GM23248 (cell line): ENCODE measurements at regions not wholly inside any gene's neighbourhood (a gene's known extent, or its start where the extent isn't known, plus 50 kb on each side); places are given as distances from the start of the nearest gene placed in this dataset.

Experiments
- DNase-seq: peaks from one replicate; pipeline ENCODE4 v3.0.0-alpha.2; 2015
- H2AFZ ChIP-seq: fragments of 200-600 bp; sonication (generic); 2 replicates; pipeline ENCODE4 v1.6.1; 2016; ENCODE audit warnings: antibody characterized with exemption
- H3F3A ChIP-seq: fragments of 200-600 bp; sonication (generic); 2 replicates; pipeline ENCODE4 v1.6.1; 2016; ENCODE audit warnings: mild to moderate bottlenecking, antibody characterized with exemption, mixed run types; ENCODE audit not compliant: insufficient read depth
- H3K27ac ChIP-seq: fragments of 200-600 bp; sonication (generic); 2 replicates; pipeline ENCODE4 v1.5.1; 2016; ENCODE audit warnings: mild to moderate bottlenecking
- H3K27me3 ChIP-seq: fragments of 200-600 bp; sonication (generic); replicated peaks from 2 replicates; pipeline ENCODE4 v1.6.1; 2016; ENCODE audit warnings: mild to moderate bottlenecking; ENCODE audit not compliant: insufficient read depth
- H3K36me3 ChIP-seq: fragments of 200-600 bp; sonication (generic); 2 replicates; pipeline ENCODE4 v1.6.1; 2016; ENCODE audit warnings: low read depth, mild to moderate bottlenecking
- H3K4me1 ChIP-seq: fragments of 200-600 bp; sonication (generic); 2 replicates; pipeline ENCODE4 v1.6.1; 2016; ENCODE audit warnings: mild to moderate bottlenecking; ENCODE audit not compliant: insufficient read depth
- H3K4me2 ChIP-seq: fragments of 200-600 bp; sonication (generic); one replicate; pipeline ENCODE4 v1.6.1; 2016; ENCODE audit warnings: mild to moderate bottlenecking; ENCODE audit not compliant: unreplicated experiment
- H3K4me3 ChIP-seq: fragments of 200-600 bp; sonication (generic); 2 replicates; pipeline ENCODE4 v1.5.1; 2016; ENCODE audit warnings: mild to moderate bottlenecking
- H3K79me2 ChIP-seq: fragments of 200-600 bp; sonication (generic); 2 replicates; pipeline ENCODE4 v1.6.1; 2016; ENCODE audit warnings: mild to moderate bottlenecking; ENCODE audit not compliant: insufficient read depth
- H3K9ac ChIP-seq: fragments of 200-600 bp; sonication (generic); 2 replicates; pipeline ENCODE4 v1.6.1; 2016; ENCODE audit warnings: mild to moderate bottlenecking
- H3K9me2 ChIP-seq: fragments of 200-600 bp; sonication (generic); 2 replicates; pipeline ENCODE4 v1.6.1; 2016; ENCODE audit warnings: mixed run types, mild to moderate bottlenecking, moderate library complexity; ENCODE audit not compliant: insufficient read depth
- H3K9me3 ChIP-seq: fragments of 200-600 bp; sonication (generic); one replicate; pipeline ENCODE4 v1.6.1; 2017; ENCODE audit warnings: low read depth
- H4K20me1 ChIP-seq: fragments of 200-600 bp; sonication (generic); 2 replicates; pipeline ENCODE4 v1.6.0; 2016; ENCODE audit not compliant: insufficient read depth
- EZH2 ChIP-seq: fragments of 200-600 bp; sonication (generic); IDR thresholded peaks from 2 replicates; pipeline ENCODE4 v1.6.1; 2018; ENCODE audit warnings: antibody characterized with exemption, mild to moderate bottlenecking; ENCODE audit not compliant: insufficient read depth, poor library complexity, severe bottlenecking
- EZH2phosphoT487 ChIP-seq: fragments of 200-600 bp; sonication (generic); IDR thresholded peaks from 2 replicates; pipeline ENCODE4 v1.6.1; 2018; ENCODE audit warnings: antibody characterized with exemption, moderate library complexity, mild to moderate bottlenecking, low read depth; ENCODE audit not compliant: insufficient read depth
- WGBS, 2 experiments: methylation state at CpG; one replicate each; pipeline ENCODE4 v1.1.6; 2015 to 2017; ENCODE audit warnings: low lambda C conversion rate in 2 of 2, low coverage in 1 of 2; ENCODE audit errors: missing lambda C conversion rate in 2 of 2; 5-methylcytosine and 5-hydroxymethylcytosine counted together
- in situ Hi-C: fragments of 300-500 bp; cut with MboI; formaldehyde crosslinking; loops from 2 replicates; pipeline ENCODE4 v1.15.0; 2020

DNA sequence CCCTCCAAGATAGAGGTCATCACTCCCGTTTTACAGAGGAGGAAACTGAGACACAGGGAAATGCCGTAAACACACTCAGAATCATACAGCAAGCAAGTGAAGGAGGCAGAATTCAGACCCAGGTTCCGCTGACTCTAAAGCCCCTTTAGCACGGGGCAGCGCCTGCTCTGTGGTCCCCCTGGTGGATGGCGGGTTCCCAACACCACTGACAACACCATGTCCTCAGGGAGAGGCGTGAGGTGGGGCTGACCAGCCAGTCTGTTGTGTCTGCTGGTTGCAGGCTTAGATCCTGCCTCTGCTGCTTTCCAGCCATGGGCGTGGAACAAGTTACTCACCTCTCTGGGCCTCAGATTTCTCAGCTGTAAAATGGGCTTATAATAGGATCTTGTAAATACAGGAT, 617.3 kb downstream of the MATN1 start:
- no peak overlapping the region for H3K4me2 ChIP-seq
- no peak overlapping the region for H3K27ac ChIP-seq
- H3K9me3 ChIP-seq, result no peaks in the 10 kb centered on the region
- no peak for TF ChIP-seq EZH2
- no peak for TF ChIP-seq EZH2phosphoT487
- WGBS, 2 experiments, result 28 to 29% methylated on average over 8 of the region's 8 CpGs
- H3K4me1 ChIP-seq, result no peaks in the 10 kb centered on the region
- no peaks in the 10 kb centered on the region for H4K20me1 ChIP-seq
- peak; percentile 57 for DNase-seq
- in situ Hi-C loops, result no loop called here
- H2AFZ ChIP-seq, result no peak overlapping the region
- H3K9ac ChIP-seq, result no peak overlapping the region
- peaks cover 25% of the 10 kb centered on the region for H3K27me3 ChIP-seq
- H3K4me3 ChIP-seq, result no peak overlapping the region
- no peaks in the 10 kb centered on the region for H3F3A ChIP-seq
- no peaks in the 10 kb centered on the region for H3K9me2 ChIP-seq
- H3K36me3 ChIP-seq, result no peaks in the 10 kb centered on the region
- no peaks in the 10 kb centered on the region for H3K79me2 ChIP-seq

DNA sequence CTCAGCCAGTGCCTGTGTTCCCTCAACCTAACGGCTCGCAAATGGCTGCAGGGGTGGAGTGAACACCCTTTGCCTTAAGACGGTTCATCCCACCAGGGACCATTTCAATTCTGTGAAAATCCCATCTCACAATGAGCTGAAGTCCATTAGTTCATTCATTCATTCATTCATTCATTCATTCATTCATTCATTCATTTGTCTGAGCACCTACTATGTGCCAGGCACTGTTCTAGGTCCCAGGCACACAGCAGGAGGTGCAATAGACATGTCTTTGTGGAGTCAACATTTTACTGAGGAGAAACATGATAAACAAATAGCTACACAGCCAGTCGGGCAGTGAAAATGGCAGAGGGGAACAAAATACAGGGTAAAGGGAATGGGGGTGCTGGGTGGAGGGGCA, 618.8 kb downstream of the MATN1 start:
- Histone ChIP-seq H3K9me2 (no peaks in the 10 kb centered on the region), H3K36me3 (no peaks in the 10 kb centered on the region), H3K79me2 (no peaks in the 10 kb centered on the region), H3F3A (no peaks in the 10 kb centered on the region), H4K20me1 (no peaks in the 10 kb centered on the region), H3K9ac (no peak overlapping the region), H3K4me2 (no peak overlapping the region), H3K27ac (no peak overlapping the region), H3K4me1 (no peaks in the 10 kb centered on the region), H3K27me3 (peaks cover 18% of the 10 kb centered on the region; the same call in 1 of the 2 replicates), H3K9me3 (no peaks in the 10 kb centered on the region), H2AFZ (no peak overlapping the region), H3K4me3 (no peak overlapping the region)
- in situ Hi-C loops, result no loop called here
- TF ChIP-seq EZH2 (no peak), EZH2phosphoT487 (no peak)
- no peak for DNase-seq
- 71 to 73% methylated on average over 4 of the region's 4 CpGs for WGBS, 2 experiments

DNA sequence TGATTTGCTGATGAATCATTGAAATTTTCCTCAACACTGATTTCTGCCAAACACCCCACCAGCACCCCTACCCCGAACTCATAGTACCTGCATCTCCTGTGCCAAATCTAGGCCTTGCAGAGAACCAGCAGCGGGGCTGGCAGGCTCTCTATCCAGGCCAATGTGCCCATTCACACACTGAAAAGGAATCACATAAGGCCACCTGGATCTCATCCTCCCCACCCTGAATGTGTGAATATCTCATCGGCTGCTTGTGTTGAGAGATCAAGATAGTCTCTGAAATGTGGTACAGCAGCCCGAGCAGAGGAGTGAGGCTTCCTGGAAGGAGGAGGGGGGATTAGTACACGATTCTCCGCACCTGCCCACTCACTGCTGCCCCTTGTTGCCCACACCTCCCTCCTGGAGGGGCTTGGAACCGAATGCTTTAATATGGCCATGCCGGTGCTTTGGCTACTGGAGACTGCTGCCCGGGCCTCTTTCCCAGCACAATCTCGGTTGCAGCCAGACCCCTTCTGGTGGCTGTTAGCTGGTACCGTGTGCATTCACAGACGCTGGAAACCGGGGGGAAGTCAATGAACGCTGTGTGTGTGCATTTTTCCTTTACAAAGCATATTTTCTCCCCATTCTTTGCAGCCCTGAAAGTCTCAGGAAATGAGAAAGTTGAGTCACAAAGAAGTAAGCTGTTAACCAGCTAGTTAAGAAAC, 619.5 kb downstream of the MATN1 start:
- no peak overlapping the region for H3K4me2 ChIP-seq
- H3K27me3 ChIP-seq, result peaks cover 18% of the 10 kb centered on the region; the same call in 1 of the 2 replicates
- H3K9me2 ChIP-seq, result no peaks in the 10 kb centered on the region
- H3K4me1 ChIP-seq, result no peaks in the 10 kb centered on the region
- DNase-seq, result no peak
- H3K9ac ChIP-seq, result no peak overlapping the region
- H4K20me1 ChIP-seq, result no peaks in the 10 kb centered on the region
- in situ Hi-C loops, result no loop called here
- H3F3A ChIP-seq, result no peaks in the 10 kb centered on the region
- WGBS, 2 experiments, result 35 to 39% methylated on average over 14 of the region's 14 CpGs
- H3K27ac ChIP-seq, result no peak overlapping the region
- no peak overlapping the region for H3K4me3 ChIP-seq
- no peaks in the 10 kb centered on the region for H3K36me3 ChIP-seq
- H3K79me2 ChIP-seq, result no peaks in the 10 kb centered on the region
- no peak overlapping the region for H2AFZ ChIP-seq
- H3K9me3 ChIP-seq, result no peaks in the 10 kb centered on the region
- no peak for TF ChIP-seq EZH2phosphoT487
- no peak for TF ChIP-seq EZH2

DNA sequence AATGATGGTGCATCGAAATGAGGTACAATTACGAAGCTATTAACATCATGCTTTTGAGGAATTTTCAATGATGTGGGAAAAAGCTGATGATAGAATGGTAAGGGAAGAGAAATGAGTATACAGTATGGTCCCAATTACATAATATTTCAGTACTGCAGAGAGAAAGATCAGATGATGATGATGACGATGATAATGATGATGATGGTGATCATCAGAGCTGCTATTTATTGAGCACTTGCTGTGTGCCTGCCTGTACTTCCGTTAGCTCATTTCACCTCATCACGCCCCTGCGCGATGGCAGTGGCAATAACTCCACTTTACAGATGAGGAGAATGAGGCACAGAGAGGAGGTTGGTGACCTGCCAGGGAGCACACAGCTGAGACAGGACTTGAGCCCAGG, 620.8 kb downstream of the MATN1 start:
- H3K27ac ChIP-seq, result no peak overlapping the region
- no peak overlapping the region for H2AFZ ChIP-seq
- H3K9me3 ChIP-seq, result no peaks in the 10 kb centered on the region
- H4K20me1 ChIP-seq, result no peaks in the 10 kb centered on the region
- H3K9ac ChIP-seq, result no peak overlapping the region
- DNase-seq, result no peak
- no peaks in the 10 kb centered on the region for H3K36me3 ChIP-seq
- H3K4me2 ChIP-seq, result no peak overlapping the region
- in situ Hi-C loops, result no loop called here
- H3K4me3 ChIP-seq, result no peak overlapping the region
- H3K27me3 ChIP-seq, result peaks cover 18% of the 10 kb centered on the region; the same call in 1 of the 2 replicates
- WGBS, 2 experiments, result 76 to 79% methylated on average over 7 of the region's 7 CpGs
- no peaks in the 10 kb centered on the region for H3K4me1 ChIP-seq
- H3K9me2 ChIP-seq, result no peaks in the 10 kb centered on the region
- TF ChIP-seq EZH2phosphoT487, result no peak
- no peak for TF ChIP-seq EZH2
- H3K79me2 ChIP-seq, result no peaks in the 10 kb centered on the region
- H3F3A ChIP-seq, result no peaks in the 10 kb centered on the region
